HUES48 (cell line): ENCODE measurements at regions not wholly inside any gene's neighbourhood (a gene's known extent, or its start where the extent isn't known, plus 50 kb on each side); places are given as distances from the start of the nearest gene placed in this dataset.

ENCODE experiments used
- H3K27ac ChIP-seq: one replicate; pipeline ENCODE4 v1.7.0; 2013; ENCODE audit warnings: low read depth, low read length, inconsistent platforms
- H3K27me3 ChIP-seq: 2 replicates; pipeline ENCODE4 v1.6.1; 2013; ENCODE audit warnings: mild to moderate bottlenecking, low read length; ENCODE audit not compliant: control insufficient read depth, insufficient read depth
- H3K36me3 ChIP-seq: 2 replicates; pipeline ENCODE4 v1.6.1; 2013; ENCODE audit warnings: low read length; ENCODE audit not compliant: control insufficient read depth, insufficient read depth
- H3K4me1 ChIP-seq: 2 replicates; pipeline ENCODE4 v1.6.1; 2013; ENCODE audit warnings: mild to moderate bottlenecking, low read length; ENCODE audit not compliant: control insufficient read depth, insufficient read depth
- H3K4me3 ChIP-seq: 2 replicates; pipeline ENCODE4 v1.5.1; 2013; ENCODE audit warnings: mild to moderate bottlenecking, low read depth, low read length
- H3K9ac ChIP-seq: 2 replicates; pipeline ENCODE4 v1.6.1; 2013; ENCODE audit warnings: mild to moderate bottlenecking, low read depth, low read length, moderate library complexity
- H3K9me3 ChIP-seq: 2 replicates; pipeline ENCODE4 v1.6.1; 2013; ENCODE audit warnings: low read length; ENCODE audit not compliant: control insufficient read depth, insufficient read depth

DNA sequence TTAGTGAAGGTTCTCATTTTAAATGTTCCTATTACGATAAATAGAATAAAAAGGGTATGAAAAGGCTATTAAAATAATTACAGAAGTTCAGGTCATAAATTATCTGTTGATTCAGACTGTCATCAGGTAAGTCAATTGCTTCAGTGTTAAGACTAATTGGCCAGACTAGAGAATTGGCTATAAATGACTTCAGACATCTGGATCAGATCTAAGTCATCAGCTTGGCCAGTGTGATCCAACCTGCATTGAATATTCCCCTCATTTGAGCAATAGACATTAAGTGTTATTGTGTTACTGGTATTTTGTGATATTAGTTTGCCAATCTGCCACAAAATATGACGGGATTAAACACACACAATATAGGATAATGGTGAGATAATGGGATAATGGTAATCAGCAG, 377.6 kb upstream of the CITED2 start:
- Histone ChIP-seq H3K36me3 (no peaks in the 10 kb centered on the region), H3K27ac (no peak overlapping the region), H3K27me3 (no peaks in the 10 kb centered on the region), H3K9me3 (no peaks in the 10 kb centered on the region), H3K9ac (no peak overlapping the region), H3K4me1 (peaks cover 7% of the 10 kb centered on the region; the same call in 1 of the 2 replicates), H3K4me3 (no peak overlapping the region)

DNA sequence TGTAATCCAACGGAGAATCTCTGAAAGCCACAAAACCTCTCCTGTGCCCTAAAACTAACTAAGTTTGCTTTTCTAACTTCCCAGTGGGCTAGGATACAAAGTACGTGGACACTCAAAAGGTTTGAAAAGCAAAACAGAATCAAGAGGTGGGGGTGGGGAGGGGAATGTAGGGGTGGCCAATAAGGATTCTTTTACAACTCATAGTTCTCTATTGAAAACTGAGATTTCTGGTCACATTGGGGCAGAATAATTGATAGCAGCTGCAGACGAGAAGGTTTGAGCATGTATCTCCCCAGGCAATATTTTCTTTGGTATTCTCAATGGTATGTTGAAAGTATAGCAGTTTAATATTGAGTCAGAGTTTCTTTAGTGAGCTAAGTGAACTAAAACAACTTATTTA, 376.7 kb upstream of the CITED2 start:
- H3K27ac ChIP-seq, result no peak overlapping the region
- H3K27me3 ChIP-seq, result no peaks in the 10 kb centered on the region
- H3K4me3 ChIP-seq, result no peak overlapping the region
- H3K36me3 ChIP-seq, result no peaks in the 10 kb centered on the region
- peaks cover 7% of the 10 kb centered on the region; the same call in 1 of the 2 replicates for H3K4me1 ChIP-seq
- no peak overlapping the region for H3K9ac ChIP-seq
- no peaks in the 10 kb centered on the region for H3K9me3 ChIP-seq

DNA sequence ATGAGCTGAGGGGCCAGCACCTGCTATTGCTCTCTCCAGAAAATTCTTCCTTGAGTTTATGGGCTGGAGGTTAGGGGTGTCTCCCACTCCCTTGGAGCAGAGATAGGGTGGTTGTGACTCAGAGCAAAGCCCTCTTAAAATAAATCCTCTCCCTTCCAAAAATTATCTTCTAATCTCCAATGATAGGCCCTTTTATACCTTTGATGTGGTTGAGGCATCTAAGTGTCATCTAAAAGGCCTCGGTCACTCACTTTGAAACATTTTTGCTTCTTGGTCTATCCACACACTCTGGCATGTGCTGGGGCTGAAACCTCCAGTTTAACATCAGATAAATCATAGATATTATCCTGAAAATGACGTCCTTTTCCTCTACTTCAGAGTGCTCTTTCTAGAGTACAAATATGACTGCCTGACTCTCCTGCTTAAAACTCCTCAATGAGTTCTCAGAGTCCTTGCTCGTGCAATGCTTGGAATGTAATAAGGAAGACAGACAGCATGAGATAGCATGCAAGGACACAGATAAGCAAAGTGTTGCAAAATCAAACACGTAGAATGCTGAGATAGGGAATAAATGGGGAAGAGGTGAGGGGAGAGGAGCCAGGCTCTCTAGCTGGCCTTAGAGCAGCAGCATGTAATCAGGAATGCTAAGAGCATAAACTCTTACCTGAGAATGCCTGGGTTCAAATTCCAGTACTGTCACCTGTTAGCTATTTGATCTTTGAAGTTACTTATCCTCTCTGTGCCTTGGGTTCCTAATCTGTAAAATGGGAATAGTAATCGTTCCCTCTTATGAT, 374.1 kb upstream of the CITED2 start:
- Histone ChIP-seq H3K27ac (no peak overlapping the region), H3K4me1 (peaks cover 3% of the 10 kb centered on the region; the same call in 1 of the 2 replicates), H3K36me3 (no peaks in the 10 kb centered on the region), H3K4me3 (no peak overlapping the region), H3K9me3 (no peaks in the 10 kb centered on the region), H3K27me3 (no peaks in the 10 kb centered on the region), H3K9ac (no peak overlapping the region)

DNA sequence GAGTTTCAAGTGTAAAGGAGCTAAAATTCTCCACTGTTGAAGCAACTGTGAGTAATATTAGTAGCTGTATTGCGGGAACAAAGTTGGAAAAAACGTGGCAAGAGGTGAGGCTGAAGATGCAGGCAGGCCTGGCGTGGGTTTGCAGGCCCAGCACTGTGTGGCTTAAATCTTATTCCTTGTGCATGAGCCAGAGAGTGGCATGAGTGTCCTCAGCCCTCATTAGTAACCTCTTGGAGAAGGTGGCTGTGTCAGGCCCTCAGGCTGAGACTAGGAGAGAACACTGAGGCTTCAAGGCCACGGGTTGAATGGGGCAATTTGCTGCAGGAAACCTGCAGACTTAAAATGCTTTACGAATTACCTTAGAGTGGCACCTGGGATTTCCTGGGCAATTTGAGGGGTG, 372.7 kb upstream of the CITED2 start:
- H3K9me3 ChIP-seq, result no peaks in the 10 kb centered on the region
- H3K27ac ChIP-seq, result no peak overlapping the region
- no peaks in the 10 kb centered on the region for H3K27me3 ChIP-seq
- H3K4me1 ChIP-seq, result no peaks in the 10 kb centered on the region
- H3K36me3 ChIP-seq, result no peaks in the 10 kb centered on the region
- H3K4me3 ChIP-seq, result no peak overlapping the region
- no peak overlapping the region for H3K9ac ChIP-seq

DNA sequence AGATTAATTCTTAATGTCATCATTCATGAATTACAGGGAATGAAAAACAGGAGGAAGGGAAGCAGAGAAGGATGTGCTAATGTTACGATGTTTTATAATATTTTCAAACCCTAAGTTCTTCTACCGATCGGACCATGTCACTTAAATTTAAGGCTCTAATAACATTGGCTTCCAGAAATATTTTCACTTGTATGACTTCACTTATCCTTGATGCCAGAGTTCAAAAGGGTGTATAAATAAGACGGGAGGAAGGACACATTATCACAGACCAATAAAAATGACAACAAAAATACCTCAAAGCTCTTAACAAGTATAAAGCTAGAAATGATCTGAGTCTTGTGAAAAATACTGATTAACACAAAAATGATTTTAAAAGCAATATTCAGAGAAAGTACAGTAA, 370.4 kb upstream of the CITED2 start:
- no peak overlapping the region for H3K4me3 ChIP-seq
- H3K9ac ChIP-seq, result no peak overlapping the region
- H3K27ac ChIP-seq, result no peak overlapping the region
- no peaks in the 10 kb centered on the region for H3K27me3 ChIP-seq
- H3K36me3 ChIP-seq, result no peaks in the 10 kb centered on the region
- no peaks in the 10 kb centered on the region for H3K9me3 ChIP-seq
- H3K4me1 ChIP-seq, result no peaks in the 10 kb centered on the region

DNA sequence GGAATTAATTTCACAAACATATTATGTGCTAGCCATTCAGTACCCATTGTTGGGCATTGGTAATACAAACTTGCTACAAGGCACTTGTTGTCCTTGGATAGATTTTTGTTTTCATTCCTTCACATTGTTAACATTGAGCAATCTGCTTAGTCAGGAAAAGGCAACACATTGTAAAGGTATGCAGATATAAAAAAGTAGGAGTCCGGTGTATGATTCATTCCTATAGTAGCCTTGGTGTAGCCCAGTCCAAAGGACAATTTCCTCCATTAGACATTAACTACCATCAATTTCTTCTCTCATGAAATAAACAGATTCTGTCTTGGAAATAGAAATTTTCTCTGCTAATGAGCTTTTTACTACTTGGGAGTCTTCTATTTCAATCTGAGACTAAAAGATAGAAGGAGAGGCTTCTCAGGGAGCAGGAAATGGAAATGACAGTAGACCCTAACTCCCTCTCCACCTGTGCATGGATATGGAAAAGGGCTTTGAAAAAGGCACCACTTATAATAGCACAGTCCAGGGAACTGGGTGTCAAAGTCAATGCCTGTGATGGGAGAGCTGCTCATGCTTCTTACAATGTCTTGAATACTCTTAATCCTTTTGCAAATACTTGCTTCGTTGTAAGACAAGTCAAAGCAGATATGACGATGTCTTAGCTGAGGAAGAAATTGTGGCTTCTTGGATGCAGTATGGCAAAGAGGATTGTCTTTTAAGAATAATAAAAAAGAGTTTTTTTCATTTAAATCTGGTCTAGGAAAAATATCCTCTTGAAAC, 369.4 kb upstream of the CITED2 start:
- H3K4me3 ChIP-seq, result no peak overlapping the region
- no peaks in the 10 kb centered on the region for H3K4me1 ChIP-seq
- no peaks in the 10 kb centered on the region for H3K36me3 ChIP-seq
- H3K9me3 ChIP-seq, result no peaks in the 10 kb centered on the region
- no peak overlapping the region for H3K27ac ChIP-seq
- no peak overlapping the region for H3K9ac ChIP-seq
- no peaks in the 10 kb centered on the region for H3K27me3 ChIP-seq

DNA sequence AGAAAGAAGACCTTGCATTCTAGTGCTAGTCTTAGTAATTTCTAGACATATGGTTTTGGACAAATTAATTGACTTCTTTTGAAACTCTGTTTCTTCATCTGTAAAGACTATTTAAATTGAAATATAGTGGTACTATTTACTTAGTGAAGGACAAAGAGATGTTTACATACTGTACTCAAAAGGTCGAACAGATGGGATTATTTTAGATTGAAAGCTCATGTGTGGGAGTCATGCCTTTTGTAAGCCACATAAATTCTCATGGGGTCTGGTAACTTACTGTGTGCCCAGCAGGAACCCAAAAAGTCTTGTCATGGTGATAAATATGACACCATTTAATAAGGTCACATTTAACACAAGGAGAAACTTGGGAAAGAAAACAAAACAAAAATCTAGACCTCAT, 368.2 kb upstream of the CITED2 start:
- no peak overlapping the region for H3K27ac ChIP-seq
- no peak overlapping the region for H3K9ac ChIP-seq
- no peaks in the 10 kb centered on the region for H3K4me1 ChIP-seq
- no peaks in the 10 kb centered on the region for H3K9me3 ChIP-seq
- no peaks in the 10 kb centered on the region for H3K36me3 ChIP-seq
- H3K27me3 ChIP-seq, result no peaks in the 10 kb centered on the region
- H3K4me3 ChIP-seq, result no peak overlapping the region

DNA sequence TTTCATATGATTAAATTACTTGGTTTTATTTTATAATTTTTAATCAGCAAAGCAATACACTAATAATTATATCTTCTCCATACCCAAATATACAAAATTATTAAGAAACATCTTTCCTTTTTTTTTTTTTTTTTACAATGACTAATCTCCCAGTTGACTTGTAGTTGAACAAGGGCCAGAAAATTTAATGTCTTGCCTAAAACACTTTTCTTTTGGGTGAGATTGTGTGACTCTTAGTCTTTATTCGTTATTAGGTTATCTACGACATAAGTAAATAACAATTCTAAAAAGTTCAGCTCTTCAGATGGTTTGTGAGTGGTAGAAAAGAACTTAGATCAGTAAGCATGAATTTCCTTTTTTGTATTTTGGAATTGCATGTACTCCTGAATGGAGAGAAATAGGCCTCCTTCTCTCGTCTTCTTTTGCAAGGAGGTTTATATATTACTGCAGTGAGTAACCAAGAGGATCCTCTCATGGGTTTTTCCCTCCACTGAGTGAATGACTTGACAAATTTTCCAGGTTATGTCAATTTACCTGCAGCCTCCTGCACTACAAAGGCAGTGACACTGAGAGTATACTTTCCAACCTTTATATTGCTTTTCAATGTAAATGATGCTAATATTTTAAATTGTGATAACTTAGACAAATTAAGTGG, 364.5 kb upstream of the CITED2 start:
- no peaks in the 10 kb centered on the region for H3K9me3 ChIP-seq
- H3K4me3 ChIP-seq, result no peak overlapping the region
- H3K36me3 ChIP-seq, result no peaks in the 10 kb centered on the region
- no peak overlapping the region for H3K27ac ChIP-seq
- no peaks in the 10 kb centered on the region for H3K27me3 ChIP-seq
- no peaks in the 10 kb centered on the region for H3K4me1 ChIP-seq
- H3K9ac ChIP-seq, result no peak overlapping the region

DNA sequence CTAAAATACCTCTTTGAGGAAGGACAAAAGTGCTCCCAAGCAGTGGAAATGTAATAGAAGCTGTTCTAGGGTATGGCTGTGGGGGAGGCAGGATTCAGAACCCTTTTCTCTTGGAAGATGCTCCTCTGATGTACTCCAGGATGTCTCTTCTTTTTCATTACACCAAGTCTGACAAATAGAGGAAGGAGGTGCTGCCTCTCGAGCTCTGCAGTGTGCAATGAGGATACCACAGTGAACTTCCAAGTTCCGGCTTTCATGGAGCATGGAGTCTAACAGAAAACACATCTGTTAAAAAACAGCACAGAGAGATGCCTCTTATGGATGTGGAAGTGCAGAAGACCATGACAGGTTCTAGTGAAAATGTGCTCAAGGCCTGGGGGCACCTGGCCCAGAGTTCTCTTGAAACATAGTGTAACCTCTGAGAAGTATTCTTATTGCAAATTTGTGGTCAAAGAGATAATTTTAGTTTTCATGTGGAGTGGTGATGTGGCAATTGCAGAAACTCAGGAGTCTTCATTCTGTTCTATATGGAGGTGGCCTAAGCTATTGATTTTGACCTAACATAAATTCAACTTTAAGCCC, 362.0 kb upstream of the CITED2 start:
- Histone ChIP-seq H3K9ac (no peak overlapping the region), H3K27ac (no peak overlapping the region), H3K36me3 (no peaks in the 10 kb centered on the region), H3K4me3 (no peak overlapping the region), H3K27me3 (no peaks in the 10 kb centered on the region), H3K4me1 (no peaks in the 10 kb centered on the region), H3K9me3 (no peaks in the 10 kb centered on the region)

DNA sequence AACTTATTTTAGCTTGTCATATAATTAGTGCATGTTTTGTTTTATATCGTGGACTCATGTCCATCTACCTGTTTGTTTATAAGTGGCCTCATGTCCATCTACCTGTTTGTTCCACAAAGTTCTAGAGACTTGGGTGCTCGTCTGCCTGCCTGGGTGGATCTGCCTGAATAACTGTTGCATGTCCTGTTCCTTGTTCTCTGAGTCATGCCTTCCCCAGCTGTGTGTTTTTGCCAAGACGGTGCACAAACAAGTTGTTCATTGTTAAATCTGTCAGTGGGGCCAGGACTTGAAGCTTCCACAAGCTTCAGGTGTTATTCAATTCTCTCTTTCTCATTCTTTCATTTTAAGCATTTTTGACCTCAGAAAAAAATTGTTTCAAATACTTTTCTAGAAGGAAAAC, 358.0 kb upstream of the CITED2 start:
- no peaks in the 10 kb centered on the region for H3K9me3 ChIP-seq
- no peaks in the 10 kb centered on the region for H3K27me3 ChIP-seq
- no peak overlapping the region for H3K4me3 ChIP-seq
- no peak overlapping the region for H3K27ac ChIP-seq
- H3K36me3 ChIP-seq, result no peaks in the 10 kb centered on the region
- H3K4me1 ChIP-seq, result no peaks in the 10 kb centered on the region
- no peak overlapping the region for H3K9ac ChIP-seq
